Erythroblast (primary cell): ENCODE measurements at regions not wholly inside any gene's neighbourhood (a gene's known extent, or its start where the extent isn't known, plus 50 kb on each side); places are given as distances from the start of the nearest gene placed in this dataset.

Experiments
- DNase-seq, 2 experiments: peaks; one replicate each; lab custom pipeline; 2025; lab: John Stamatoyannopoulos, UW
- GATA1 ChIP-seq: IDR thresholded peaks from 2 replicates; pipeline ENCODE4 v1.6.1; 2011; ENCODE audit warnings: low read depth, mild to moderate bottlenecking, control low read depth, low read length, moderate library complexity
- POLR2A ChIP-seq: IDR thresholded peaks from 2 replicates; pipeline ENCODE4 v1.6.1; 2011; ENCODE audit warnings: mild to moderate bottlenecking, low read length

- no peak for DNase-seq
Observed at GRCh38 chr3:88000853-88001252, 58.0 kb downstream of the CGGBP1 start.

GRCh38 chr3:87997966-87998365 is 60.8 kb downstream of the CGGBP1 start:
- no peak for DNase-seq
- no peak for TF ChIP-seq GATA1
- TF ChIP-seq POLR2A = no peak

More at GRCh38 chr3:88000853-88001252, 58.0 kb downstream of the CGGBP1 start:
- TF ChIP-seq GATA1 (no peak), POLR2A (no peak)

GRCh38 chr3:87997298-87997697 is 61.5 kb downstream of the CGGBP1 start:
- no peak for DNase-seq
- TF ChIP-seq GATA1 = no peak
- TF ChIP-seq POLR2A = no peak

DNA sequence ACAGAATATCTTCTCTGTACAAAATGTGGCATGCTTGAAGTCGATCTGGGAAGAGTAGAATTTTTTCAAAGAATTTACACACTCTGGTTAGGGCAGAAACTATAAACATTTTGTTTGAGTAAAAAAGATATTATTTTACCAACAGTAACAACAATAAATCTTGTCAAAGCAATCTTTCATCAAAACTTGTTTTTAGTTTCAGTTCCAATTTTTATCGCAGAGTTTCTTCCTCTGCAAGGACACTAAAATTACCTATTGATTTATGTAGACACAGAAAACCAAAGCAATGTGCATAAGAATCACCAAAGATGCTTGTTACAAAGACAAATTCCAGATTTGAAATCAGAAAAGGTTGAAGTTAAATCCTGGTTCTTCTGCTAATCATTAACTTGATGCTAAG is 61.9 kb downstream of the CGGBP1 start:
- TF ChIP-seq GATA1 (no peak), POLR2A (no peak)
- no peak for DNase-seq

- TF ChIP-seq POLR2A (no peak), GATA1 (no peak)
- no peak for DNase-seq
Observed at GRCh38 chr3:87993566-87993965, 65.2 kb downstream of the CGGBP1 start.

- peak; percentile 44 to 62 for DNase-seq
- TF ChIP-seq POLR2A = no peak
- no peak for TF ChIP-seq GATA1
Observed at GRCh38 chr3:87987952-87988351, 70.9 kb downstream of the CGGBP1 start.

DNA sequence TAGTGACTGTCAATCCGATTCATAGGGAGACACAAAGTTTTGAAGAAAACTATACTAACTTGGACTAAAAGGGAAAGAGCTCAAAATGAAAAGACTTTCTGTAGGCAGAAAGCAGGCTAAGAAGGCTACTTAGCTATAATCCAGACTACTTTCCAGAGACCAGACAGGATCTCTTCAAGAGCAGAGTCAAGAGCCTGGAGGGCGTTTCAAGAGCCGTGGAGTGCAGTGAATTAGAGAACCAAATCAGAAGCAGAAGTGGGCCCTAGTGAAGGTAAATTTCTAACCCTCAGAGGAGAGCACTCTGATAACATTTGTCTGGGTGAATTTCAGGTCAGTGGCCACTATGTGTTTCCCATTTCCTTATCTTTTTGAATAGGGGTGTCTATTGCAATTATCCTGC is 76.4 kb downstream of the CGGBP1 start:
- no peak for TF ChIP-seq POLR2A
- no peak for TF ChIP-seq GATA1
- DNase-seq = no peak

- TF ChIP-seq POLR2A (no peak), GATA1 (no peak)
Observed at GRCh38 chr3:87979527-87979926, 79.3 kb downstream of the CGGBP1 start.

GRCh38 chr3:87977765-87978164 is 81.0 kb downstream of the CGGBP1 start:
- TF ChIP-seq POLR2A (no peak), GATA1 (no peak)
- no peak for DNase-seq

More at GRCh38 chr3:87979527-87979926, 79.3 kb downstream of the CGGBP1 start:
- peak in 1 of 2 experiments; percentile 3 for DNase-seq

DNA sequence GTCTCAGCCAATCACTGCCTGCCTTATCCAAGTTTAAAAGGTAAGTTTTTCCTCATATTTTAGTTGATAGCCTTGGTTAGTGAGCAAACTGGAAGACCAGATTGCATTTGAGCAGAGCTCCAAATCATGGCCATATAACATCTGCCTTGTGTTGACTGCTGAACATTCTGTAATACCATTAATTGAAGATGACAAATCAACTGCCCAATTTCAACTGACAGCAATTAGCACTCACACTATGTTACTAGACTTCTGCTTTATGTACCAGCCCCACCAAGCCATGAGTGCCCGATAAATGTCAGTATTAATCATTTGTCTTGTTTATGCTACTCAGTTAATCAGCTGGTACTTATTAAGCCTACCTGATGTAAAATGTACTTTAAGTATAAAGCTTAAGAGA is 83.1 kb downstream of the CGGBP1 start:
- TF ChIP-seq GATA1 (no peak), POLR2A (no peak)
- no peak for DNase-seq

DNA sequence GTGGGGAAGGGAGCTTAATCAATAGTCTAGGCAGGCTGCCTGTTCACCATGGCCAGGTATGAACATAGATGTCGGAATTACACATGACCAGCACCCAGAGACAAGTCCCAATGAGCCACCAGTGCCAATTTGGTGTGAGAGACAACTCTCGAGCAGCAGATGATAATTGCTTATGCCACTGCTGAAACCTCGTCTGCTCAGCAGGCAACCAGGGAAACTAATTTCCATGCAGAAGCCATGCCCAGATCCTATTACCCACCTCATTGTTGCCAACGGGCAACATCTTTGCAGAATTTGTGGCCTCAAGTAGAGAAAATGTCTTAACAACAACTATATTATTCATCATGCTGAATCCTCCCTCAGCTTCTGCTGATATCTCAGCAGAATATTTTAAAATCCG is 84.9 kb downstream of the CGGBP1 start:
- no peak for DNase-seq
- TF ChIP-seq GATA1 (no peak), POLR2A (no peak)

DNA sequence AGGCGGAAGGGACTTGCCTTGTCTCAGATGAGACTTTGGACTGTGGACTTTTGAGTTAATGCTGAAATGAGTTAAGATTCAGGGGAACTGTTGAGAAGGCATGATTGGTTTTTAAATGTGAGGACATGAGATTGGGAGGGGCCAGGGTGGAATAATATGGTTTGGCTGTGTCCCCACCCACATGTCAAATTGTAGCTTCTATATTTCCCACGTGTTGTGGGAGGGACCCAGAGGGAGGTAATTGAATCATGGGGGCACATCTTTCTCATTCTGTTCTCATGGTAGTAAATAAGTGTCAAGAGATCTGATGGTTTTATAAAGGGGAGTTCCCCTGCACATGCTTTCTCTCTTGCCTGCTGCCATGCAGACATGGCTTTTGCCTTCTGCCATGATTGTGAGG is 89.2 kb downstream of the CGGBP1 start:
- no peak for TF ChIP-seq POLR2A
- TF ChIP-seq GATA1 = no peak
- DNase-seq = no peak

DNA sequence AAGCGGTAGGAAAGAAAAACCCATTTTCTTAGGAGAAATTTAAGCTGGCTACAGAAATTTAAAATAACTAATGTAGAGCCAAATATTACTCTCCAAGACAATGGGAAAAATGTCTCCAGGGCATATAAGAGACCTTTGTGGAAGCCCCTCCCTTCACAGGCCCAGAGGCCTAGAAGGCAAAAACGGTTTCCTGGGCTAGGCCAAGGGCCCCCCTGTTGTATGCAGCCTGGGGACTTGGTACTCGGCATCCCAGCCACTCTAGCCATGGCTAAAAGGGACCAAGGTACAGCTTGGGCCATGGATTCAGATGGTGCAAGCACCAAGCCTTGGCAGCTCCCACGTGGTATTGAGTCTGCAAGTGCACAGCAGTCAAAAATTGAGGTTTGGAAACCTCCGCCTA is 90.1 kb downstream of the CGGBP1 start:
- no peak for DNase-seq
- TF ChIP-seq GATA1 = no peak
- no peak for TF ChIP-seq POLR2A

GRCh38 chr3:87958289-87958688 is 100.5 kb downstream of the CGGBP1 start:
- no peak for DNase-seq

DNA sequence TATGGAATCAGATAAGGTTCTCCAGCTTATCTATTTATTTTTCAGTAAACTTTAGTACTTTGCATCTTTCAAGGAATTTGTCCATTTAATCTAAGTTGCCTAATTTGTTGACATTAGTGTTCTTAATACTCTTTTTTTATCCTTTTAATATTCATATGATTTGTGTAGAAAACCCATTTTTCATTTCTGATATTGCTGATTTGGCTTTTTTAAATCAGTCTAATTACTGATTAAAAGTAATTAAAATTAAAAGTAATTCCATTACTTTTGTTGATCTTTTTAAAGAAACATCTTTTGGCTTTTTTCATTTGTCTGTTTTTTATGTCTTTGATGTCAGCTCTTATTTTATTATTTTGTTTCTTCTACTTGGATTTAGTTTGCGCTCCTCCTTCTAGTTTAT is 101.2 kb downstream of the CGGBP1 start:
- TF ChIP-seq POLR2A (no peak), GATA1 (no peak)
- DNase-seq = no peak

More at GRCh38 chr3:87958289-87958688, 100.5 kb downstream of the CGGBP1 start:
- TF ChIP-seq POLR2A (no peak), GATA1 (no peak)
